GM12875 (cell line): ENCODE measurements at regions not wholly inside any gene's neighbourhood (a gene's known extent, or its start where the extent isn't known, plus 50 kb on each side); places are given as distances from the start of the nearest gene placed in this dataset.

Experiments used
- H3K4me3 ChIP-seq: one replicate; pipeline ENCODE4 v1.5.1; 2011; ENCODE audit warnings: low read depth, low read length, control low read depth
- CTCF ChIP-seq: IDR thresholded peaks from 2 replicates; pipeline ENCODE4 v1.5.1; 2011; ENCODE audit warnings: low read depth, mild to moderate bottlenecking, control low read depth, inconsistent platforms, low read length, moderate library complexity, borderline replicate concordance; ENCODE audit not compliant: insufficient read depth

GRCh38 chr3:78351334-78351733 lies 1311.4 kb downstream of the ROBO2 start:
- H3K4me3 ChIP-seq: no peak overlapping the region
- TF ChIP-seq CTCF: no peak

- TF ChIP-seq CTCF: no peak
- H3K4me3 ChIP-seq: no peak overlapping the region
These were observed 1313.3 kb downstream of the ROBO2 start for GRCh38 chr3:78353231-78353630.

GRCh38 chr3:78360849-78361248 lies 1321.0 kb downstream of the ROBO2 start:
- TF ChIP-seq CTCF: no peak
- H3K4me3 ChIP-seq: no peak overlapping the region

GRCh38 chr3:78368636-78369345 lies 1328.9 kb downstream of the ROBO2 start:
- TF ChIP-seq CTCF: no peak
- no peak overlapping the region for H3K4me3 ChIP-seq

GRCh38 chr3:78390221-78390620 lies 1350.3 kb downstream of the ROBO2 start:
- H3K4me3 ChIP-seq: no peak overlapping the region
- no peak for TF ChIP-seq CTCF

GRCh38 chr3:78398401-78398800 lies 1358.5 kb downstream of the ROBO2 start:
- TF ChIP-seq CTCF: no peak
- H3K4me3 ChIP-seq: no peak overlapping the region

- TF ChIP-seq CTCF: no peak
These were observed 1362.8 kb downstream of the ROBO2 start for GRCh38 chr3:78402720-78403119.

More at GRCh38 chr3:78402720-78403119, 1362.8 kb downstream of the ROBO2 start:
- no peak overlapping the region for H3K4me3 ChIP-seq
